NCI-H526 treated with DMSO at 0.1 percent for 48 hours (cell line): ENCODE measurements at regions not wholly inside any gene's neighbourhood (a gene's known extent, or its start where the extent isn't known, plus 50 kb on each side); places are given as distances from the start of the nearest gene placed in this dataset.
A peak's percentile ranks its signal among the peaks of the same experiment; 100 is the strongest.

Experiments
- DNase-seq: peaks from one replicate; lab custom pipeline; 2025; lab: John Stamatoyannopoulos, UW

DNA sequence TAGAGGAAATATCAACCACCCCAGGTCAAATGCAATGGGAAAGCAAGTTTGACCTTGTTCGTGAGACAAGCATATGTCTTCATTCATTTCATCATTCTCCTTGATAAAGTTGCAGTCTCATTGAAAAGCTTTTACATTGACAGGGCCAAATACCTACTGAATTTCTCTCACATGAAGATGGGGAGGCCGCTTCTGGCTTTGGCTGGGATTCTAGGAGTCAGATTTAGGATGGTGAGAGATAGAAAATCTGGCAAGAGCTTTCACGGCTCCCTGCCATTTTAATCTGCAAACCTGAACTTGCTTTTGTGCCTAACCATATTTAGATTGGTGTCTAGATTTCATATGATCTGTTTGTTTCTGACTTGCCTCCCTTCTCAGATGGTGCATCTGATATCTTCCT is 88.0 kb downstream of the TMEM100 start:
- DNase-seq, result no peak

DNA sequence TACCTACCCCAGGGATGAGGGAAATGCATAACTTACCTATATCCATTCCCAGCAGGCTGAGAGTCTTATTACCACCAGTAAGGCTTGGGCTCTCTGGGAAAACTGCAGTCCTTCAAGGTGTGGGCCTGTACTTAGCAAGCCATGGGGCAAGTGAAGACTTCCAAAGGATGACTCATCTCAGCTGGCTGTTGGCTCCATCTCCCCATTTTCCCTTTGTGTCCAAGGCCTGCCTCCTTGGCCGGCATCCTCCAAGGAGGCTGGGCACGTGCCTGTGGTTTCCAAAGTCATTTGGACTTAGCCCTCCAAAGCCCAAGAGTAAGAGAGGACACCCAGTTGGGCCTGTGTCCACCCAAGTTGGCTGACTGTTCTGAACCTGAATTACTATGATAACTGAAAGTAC is 89.8 kb downstream of the TMEM100 start:
- no peak for DNase-seq

DNA sequence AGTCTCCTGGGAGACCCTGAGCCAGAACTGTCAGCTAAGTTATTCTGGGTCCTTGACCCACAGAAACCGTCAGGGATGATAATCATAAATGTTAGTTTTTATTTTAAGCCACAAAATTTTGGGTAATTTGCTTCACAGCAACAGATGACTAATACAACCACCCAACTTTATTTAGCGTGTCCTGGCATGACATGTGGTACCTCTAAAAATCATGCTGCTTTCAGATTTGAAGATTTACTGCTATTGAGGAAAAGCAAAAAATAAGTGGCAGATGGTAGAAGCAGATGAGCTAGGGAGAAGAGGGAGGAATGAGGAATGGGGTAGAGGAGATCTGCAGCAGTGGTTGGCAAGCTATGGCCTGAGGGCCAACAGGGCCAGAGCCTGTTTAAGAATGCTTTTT is 90.4 kb downstream of the TMEM100 start:
- DNase-seq, result no peak

DNA sequence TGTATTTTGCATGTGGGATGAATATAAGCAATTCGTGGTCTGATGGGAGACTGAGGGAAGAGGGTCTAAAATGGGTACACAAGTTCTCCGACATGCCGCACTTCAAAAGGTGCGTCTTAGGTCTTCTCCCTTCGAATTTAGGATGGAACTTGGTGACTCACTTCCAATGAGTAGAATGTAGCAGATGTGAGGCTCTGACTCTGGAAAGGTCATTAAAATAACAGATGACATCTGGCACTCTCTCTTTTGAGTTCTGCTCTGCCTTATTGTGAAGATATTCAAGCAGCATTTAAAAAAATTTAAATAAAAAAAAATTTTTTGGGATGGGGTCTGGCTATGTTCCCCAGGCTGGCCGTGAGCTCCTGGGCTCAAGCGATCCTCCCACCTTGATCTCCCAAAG is 92.7 kb downstream of the TMEM100 start:
- no peak for DNase-seq

DNA sequence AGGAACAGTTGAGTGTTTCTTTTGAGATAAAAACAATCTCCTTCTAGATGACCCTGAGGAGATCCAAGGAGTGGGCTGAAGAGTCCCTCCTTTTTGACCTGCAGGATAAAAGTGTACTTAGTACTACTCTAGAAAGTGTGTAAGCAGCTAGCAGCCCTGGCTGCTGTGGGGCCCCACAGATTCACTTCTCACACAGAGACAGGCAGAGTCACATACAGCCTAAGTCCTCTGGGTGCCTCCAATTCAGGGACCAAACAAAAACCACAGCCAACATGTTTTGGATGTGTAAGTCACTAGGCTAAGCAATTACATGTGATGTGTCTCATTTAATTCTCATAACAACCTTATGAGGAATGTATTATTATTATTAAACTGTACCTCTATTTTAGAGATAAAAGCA is 97.1 kb downstream of the TMEM100 start:
- DNase-seq, result no peak

DNA sequence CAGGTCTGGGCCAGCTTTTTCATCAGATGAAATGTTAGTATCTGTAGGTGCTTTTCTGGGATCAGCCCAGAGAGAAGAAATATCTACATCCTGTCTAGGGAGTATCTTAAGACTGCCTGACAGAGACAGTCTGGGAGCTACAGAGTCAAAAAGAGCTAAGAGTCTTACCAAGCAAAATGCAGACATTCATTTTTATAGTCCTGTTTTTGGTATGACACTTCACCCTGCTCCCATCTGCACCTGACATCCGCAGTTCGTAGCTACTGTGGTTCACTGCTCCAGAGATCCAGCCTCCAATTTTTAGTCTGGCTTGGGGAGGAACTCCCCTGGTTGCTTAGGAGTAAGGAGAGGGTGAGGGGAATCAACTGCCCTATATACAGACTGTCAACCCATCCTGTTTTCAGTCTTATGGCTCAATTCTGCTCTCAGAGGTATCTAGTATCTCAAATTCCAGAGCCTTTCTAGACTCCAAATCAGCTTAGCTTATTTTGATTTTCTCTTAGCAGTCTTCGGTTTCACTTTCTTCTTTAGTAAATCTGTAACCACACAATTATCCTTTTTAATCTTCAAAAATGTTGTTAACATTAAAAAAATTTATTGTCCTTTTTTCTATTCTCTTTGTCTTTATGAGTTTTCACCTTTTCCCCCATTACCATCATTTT is 97.8 kb downstream of the TMEM100 start:
- DNase-seq, result no peak

DNA sequence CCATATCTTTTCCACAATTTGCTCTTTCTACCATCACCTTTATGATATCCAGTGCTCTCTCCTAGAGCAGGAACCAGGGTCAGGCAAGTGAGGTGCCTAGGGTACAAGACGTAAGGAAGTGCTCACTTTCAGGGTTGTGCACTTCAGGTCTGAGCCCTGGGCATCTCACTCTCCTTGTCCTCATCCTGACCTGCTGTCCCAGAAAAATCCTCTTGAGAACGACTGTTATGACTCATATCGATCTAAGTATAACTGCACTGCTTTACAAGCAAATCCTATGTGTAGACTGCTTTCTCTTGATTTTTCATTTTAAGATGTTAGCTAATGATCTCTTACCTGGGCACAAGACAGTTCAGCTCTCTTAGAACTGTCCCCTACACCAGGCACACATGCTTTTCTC is 100.1 kb downstream of the TMEM100 start:
- no peak for DNase-seq

DNA sequence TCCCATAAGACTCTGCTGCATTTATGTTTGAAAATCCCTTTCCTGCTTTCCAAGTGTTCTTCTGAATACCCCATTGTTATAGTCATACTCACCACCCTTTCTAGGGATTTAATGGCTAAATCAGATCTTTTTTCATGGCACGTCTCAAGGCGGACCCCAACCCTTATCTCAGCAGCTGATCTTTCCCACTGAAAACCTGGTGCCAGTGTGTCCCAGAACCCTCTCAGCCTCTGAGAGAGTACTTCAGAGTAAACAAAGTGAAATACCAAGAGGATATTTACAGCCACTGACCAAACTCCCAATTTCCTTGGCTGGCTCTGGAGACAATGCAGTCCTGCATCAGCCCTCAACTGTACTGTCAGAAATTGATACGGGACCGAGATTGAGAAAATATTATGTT is 101.7 kb downstream of the TMEM100 start:
- DNase-seq, result no peak

DNA sequence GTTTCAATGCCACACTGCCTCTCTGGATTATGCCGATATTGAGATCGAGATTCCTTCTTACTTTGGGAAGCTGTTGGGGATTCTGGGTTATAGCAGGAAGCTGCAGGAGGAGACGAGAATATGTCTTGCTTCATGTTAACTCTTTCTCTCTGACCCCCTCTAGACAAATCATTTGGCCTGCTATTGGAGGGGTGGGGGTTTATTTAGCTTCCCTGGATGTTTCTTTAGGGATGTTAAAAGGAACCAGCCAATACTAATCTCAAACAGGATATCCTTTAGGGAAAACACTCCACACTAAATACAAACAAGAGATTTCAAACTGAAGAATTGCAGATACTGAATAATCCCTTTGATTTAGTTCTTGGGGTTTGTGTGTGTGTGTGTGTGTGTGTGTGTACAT is 102.6 kb downstream of the TMEM100 start:
- DNase-seq, result no peak

DNA sequence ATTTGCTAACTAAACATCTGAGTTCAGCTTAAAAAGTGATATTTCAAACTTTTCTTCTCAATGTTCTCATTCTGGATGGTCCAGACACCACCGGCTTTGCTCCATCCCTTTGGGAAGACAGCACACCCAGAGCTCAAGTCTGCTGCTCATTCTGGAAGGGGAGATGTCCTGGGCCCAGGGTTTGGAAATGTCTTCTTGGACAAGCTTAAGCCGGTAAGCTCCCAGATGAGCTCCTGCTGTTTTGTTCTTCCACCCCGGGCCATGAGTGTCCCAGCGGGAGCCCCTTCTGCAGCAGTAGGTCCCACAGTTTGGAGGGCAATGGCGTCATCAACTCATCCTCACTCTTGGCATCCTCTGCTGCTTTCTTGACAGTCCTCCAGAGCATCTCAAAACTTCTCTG is 105.2 kb downstream of the TMEM100 start:
- no peak for DNase-seq

DNA sequence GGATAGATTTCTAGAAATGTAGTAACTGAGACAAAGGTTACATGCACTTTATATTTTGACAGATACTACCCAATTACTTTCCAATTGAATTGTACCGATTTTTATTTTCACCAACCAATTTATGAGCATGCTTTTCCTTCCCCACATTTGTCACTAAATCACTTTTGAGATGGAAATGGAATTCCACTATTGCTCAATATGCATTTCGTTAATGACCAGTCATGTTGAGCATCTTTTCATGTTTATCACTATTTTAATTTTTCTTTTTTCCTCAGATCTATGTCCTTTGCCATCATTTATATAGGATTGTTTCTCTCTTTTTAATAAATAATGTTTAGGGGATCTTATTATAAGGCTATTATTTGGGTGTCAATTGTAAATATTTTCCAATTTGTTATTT is 102.8 kb upstream of the SMIM36 start:
- no peak for DNase-seq

DNA sequence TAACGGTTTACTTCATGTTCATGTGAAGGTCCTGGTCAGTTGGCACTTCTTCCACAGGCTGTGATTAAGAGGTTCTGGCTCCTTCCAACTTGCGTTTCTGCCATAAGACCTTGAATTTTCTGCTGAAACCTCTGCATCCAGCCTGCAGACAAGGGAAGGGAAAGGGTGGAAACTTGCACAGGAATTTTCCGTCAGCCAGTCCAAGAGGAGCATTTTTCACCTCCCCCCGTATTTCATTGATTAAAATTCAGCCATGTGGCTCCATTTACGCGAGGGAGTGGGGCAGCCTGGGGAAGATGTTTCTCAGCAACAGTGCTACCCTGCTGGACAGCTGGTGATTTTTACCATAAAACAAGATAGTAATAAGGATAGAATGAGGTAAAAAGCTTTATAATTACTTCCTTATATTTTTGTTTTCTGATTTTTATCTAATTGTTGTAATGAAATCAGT is 101.5 kb upstream of the SMIM36 start:
- no peak for DNase-seq

DNA sequence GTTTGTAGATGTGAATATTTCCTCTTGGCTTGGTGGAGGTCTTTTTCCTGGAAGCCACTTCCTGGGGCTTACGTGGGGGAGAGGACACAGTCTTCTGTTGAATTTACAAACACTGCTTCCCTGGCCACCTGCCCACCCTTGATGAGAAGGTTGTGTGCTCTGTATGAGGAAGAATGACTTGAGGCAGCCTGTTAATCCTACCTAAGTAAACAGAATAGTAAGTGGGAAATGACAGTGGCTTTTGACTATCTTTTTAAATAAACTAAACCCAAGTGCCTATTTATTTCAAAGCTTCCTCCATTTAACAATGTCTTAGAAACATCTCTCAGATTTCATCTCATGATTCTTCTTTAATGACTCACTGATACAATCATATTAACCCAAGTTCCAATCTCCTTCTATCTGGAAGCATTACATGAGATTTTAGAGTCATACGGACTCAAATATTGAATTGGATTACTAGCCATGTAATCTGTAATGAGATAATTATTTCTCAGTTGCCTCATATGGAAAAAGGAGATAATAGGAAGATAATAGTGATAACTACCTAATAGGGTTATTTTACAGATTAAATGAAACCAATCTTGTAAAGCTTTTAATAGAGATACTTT is 96.6 kb upstream of the SMIM36 start:
- no peak for DNase-seq

DNA sequence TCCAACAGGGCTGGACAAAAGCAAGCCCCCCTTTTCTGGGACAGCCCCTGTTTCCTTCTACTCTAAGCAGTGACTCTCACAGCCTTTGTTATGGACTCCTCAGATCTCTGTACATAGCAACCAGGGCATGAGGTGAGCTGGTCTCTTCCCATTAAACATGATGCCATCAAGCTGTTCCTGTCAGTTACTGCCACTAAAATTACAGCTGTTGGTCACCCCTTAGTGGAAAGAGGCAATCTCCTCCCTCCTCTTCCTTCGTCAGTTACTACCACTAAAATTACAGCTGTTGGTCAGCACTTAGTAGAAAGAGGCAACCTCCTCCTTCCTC is 95.2 kb upstream of the SMIM36 start:
- DNase-seq, result no peak

DNA sequence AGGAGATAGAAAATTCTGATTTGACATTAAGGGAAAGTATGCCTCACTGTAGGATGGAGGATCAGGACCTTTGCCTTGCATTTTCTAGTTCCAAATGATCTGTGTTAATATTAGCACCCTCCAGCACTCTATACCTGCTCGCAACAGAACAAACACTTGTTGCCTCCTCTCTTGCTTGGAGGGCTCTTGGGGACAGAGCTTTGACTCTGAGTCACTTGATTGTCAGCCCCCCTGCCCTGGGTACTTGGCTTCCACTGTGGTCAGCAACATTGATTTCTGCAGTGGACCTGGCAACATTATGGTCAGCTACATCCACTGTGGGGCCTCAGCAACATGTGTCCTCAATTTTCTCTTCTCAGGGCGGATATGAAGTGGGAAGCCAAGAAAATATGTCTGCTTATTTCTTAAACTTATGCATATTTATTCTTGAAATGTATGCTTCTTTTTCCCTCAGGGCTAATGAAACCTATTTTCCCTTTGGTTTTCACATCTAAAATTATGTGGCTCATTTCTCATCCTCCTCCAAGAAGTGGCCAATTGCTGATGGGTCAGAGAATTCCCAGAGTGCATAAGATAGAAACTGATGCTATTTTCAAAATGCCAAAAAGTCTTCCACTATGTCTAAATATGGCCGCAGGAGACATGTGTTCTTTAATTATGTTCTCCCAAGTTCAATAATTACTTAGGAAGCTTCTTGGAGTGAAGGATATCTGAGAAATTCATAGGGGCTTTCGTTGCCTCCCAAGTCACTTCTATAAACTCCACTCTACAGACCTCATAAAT is 94.6 kb upstream of the SMIM36 start:
- no peak for DNase-seq

DNA sequence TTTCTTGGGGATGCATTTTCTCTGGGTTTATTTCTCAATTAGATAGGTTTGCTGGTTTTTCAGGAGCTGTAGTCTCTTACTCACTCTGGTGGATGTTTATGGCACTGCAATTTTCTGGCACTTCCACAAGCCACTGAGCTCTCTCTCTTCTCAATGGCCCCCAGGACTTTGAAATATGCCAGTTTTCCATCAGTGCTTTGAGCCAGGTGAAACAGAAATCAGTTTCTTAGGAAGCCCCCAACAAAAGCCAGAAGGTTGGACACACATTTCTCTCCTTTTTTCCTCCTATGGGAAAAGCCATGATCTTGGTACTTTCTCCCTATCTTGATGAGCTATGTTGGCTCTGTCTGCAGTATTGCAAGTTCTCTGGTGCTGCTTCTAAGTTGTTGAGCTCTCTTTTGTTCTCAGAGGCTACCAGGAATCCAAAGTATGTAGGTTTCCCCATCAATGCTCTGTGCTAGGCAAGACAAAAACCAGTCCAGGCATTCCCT is 90.7 kb upstream of the SMIM36 start:
- DNase-seq, result peak; percentile 1

DNA sequence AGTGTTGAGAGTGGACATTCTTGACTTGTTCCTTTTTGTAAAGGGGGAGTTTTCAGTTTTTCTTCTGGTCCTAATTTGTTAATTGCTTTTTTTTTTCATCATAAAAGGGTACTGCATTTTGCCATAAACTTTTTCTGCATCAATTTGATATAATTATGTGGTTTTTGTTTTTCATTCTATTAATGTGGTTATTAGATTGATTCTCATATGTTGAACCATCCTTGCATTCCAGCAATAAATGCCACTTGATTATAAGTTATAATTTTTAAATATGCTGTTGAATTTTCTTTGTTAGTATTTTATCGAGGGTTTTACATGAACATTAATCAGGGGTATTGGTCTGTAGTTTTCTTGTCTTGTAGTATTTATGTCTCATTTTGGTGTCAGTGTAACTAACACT is 87.2 kb upstream of the SMIM36 start:
- DNase-seq, result no peak

DNA sequence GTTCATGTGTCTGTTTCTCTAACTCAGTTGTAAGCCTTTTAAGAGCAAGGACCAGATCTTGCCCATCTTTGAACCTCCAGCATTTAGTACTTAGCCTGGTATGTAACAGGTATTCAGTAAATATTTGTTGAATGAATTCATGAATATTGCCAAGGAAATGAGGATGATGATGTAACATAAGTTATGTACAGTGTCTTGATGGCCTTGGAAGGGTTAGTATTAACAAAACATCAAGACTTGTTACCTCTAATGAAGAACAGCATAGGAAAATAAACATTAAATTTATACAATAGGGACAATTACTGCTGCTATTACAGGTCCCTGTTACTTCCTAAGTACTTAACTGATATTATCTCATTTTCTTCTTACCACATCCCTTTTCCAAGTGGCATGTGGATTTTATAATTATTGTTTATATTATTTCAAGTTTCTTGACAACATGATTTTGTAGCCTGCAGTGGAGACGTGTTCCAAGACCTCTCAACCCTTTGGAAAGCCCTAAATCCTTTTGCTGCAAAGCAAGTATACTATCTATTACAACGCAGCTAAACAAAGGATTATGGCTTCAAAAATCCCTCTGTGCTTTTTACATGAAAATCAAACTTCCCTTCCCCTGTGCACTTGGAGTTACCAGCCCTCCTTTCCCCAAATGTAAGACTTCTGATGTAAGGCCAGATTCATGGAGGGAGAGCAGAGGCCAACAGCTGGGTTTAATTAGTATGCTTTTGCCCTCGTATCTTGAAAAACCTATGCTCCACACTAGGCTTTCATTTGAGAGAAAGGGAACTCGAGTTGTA is 77.4 kb upstream of the SMIM36 start:
- no peak for DNase-seq

DNA sequence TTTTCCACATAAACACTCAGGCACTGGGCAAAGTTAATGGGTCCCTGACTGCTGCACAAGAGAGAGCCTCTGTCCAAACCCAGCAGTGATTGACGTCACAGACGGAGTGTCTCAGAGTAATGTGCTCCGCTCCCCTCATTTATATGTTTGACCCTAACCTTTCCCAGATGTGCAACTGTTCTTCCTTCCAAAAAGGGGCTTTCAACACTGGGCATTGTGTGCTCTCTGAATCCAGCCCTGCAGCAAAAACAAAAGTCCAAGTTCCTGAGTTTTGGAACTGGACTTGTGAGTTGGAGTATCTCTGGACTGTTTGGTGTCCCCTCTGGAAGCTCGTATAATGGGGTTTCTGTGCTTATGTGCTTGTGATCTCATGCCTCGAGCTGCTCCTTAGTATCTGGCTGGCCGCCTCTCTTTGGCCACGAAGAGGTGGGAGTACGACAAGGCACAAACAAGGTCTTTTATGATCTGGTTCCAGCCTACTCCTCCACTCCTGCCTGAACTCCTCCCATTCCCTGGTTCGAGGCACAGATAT is 76.4 kb upstream of the SMIM36 start:
- DNase-seq, result no peak

DNA sequence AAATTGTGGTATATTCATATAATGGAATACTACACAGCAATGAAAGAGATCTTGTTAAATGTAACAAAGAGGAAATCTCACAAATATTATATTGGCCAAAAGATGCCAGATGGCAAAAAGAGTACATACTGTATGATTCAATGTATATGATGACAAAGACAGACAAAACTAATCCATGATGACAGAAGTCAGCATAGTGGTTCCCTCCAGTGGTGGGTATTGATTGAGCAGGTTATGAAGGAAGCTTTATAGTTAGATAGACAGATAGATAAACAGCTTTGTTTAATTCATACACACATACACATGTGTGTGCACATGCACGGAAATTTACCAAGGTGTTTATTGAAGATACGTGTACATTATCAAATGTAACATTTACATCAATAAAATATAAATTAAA is 74.4 kb upstream of the SMIM36 start:
- DNase-seq, result no peak

DNA sequence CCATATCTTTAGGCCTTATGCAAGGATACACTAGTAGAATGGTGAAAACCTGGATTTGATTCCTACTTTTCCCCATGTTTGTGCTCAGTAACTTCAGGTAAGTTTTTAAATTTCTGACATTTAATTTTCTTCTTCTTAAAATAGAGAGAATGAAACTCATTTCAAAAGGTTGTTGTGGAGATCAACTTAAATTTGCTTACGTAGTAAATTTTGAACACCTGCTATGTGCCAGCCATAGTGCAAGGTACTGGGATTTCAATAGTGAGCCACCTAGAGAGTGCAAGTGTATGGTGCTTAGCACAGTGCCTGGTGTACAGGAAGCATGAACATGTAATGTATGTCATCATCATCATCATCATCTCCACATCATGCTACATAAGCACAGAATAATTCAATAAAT is 73.6 kb upstream of the SMIM36 start:
- DNase-seq, result no peak

DNA sequence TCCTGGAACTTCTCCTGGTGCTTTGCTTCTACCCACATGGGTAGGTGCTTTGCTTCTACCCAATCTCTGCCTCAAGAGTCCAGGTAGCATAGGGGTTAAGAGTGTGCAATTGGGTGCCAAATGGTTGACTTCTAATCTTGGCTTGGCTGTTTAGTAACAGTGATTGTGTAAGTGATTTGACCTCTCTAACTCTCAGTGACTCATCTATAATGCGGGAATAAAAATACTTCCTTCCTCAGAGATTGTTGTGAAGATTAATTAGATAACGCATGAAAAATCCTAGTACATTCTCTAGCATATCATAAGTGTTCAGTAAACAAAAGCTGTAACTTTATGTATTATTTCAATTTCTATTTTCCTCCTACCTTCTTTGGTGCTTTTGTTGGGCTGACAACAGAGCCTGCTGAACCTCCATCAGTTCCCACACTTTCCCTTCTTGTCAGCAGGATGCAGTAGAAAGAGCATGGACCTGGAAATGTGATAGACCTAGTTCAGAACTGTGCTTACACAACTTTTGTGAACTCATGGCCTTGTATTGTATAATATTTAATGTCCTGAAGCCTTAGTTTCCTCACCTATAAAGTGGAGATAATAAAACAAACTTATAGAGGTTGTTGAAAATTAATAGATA is 72.9 kb upstream of the SMIM36 start:
- no peak for DNase-seq
